HCT116 (cell line): ENCODE measurements at regions not wholly inside any gene's neighbourhood (a gene's known extent, or its start where the extent isn't known, plus 50 kb on each side); places are given as distances from the start of the nearest gene placed in this dataset.

Experiments
- ATAC-seq: fragments of 200-7000 bp; cut with Tn5 transposase; 2 replicates; pipeline ENCODE4 v1.9.1; 2020; ENCODE audit warnings: mild to moderate bottlenecking, moderate library complexity
- BruUV-seq: library from RNA; stranded (reverse); fragments of 400-500 nt; replicated peaks from 2 replicates; lab custom pipeline; 2021; lab: Mats Ljungman, UMichigan
- CTCF ChIA-PET: fragments of 300-600 bp; sonication (Branson Sonifier 250); formaldehyde crosslinking; loops from one replicate; lab custom pipeline; 2021; ENCODE audit warnings: antibody characterized with exemption; lab: Charles Lee
- POLR2A ChIA-PET: fragments of 300-600, 350-600 bp; sonication (Branson Sonifier 250); formaldehyde crosslinking; loops from one replicate; lab custom pipeline; 2021; ENCODE audit warnings: antibody characterized with exemption; lab: Charles Lee
- RAD21 ChIA-PET, 2 experiments: fragments of 300-600 bp; sonication (Branson Sonifier 250); formaldehyde crosslinking; loops; one replicate each; lab custom pipeline; 2023; ENCODE audit warnings: low total read pairs in 2 of 2; ENCODE audit not compliant: uncharacterized antibody in 2 of 2, unreplicated experiment in 2 of 2, low non-redundant PET in 1 of 2; lab: Charles Lee
- DNase-seq: peaks from one replicate; pipeline ENCODE4 v3.0.0-alpha.2; 2010; ENCODE audit warnings: low read depth, low spot score
- H2AFZ ChIP-seq: fragments of 200-600 bp; shearing (Covaris generic), sonication (generic); 2 replicates; pipeline ENCODE4 v1.6.1; 2017; ENCODE audit warnings: low read depth, mixed run types, mixed read lengths, antibody characterized with exemption, low read length; ENCODE audit not compliant: poor library complexity, severe bottlenecking
- H3K27ac ChIP-seq: 2 replicates; pipeline ENCODE4 v1.5.1; 2012; ENCODE audit warnings: low read depth, low read length
- H3K27me3 ChIP-seq: fragments of 200-600 bp; sonication (generic); 2 replicates; pipeline ENCODE4 v1.6.1; 2016; ENCODE audit warnings: mixed run types, low read length, mixed read lengths; ENCODE audit not compliant: insufficient read depth
- H3K36me3 ChIP-seq, 2 experiments: fragments of 200-500 bp in 1 of 2; fragments of 200-600 bp in 1 of 2; sonication (Bioruptor generic) in 1 of 2; sonication (generic) in 1 of 2; 2 replicates each; pipeline versions ENCODE4 v1.5.1 to v1.6.1; 2014 to 2016; ENCODE audit warnings: low read length in 2 of 2, inconsistent platforms in 1 of 2, mixed read lengths in 1 of 2, mixed run types in 1 of 2; ENCODE audit not compliant: insufficient read depth in 2 of 2, control insufficient read depth in 1 of 2
- H3K4me1 ChIP-seq, 2 experiments: fragments of 200-600 bp in 1 of 2; sonication (generic) in 1 of 2; 2 replicates each; pipeline versions ENCODE4 v1.5.1 to v1.6.1; 2012 to 2017; ENCODE audit warnings: low read length in 2 of 2, inconsistent platforms in 1 of 2, mild to moderate bottlenecking in 1 of 2, mixed read lengths in 1 of 2, mixed run types in 1 of 2, moderate library complexity in 1 of 2; ENCODE audit not compliant: insufficient read depth in 2 of 2, control insufficient read depth in 1 of 2
- H3K4me2 ChIP-seq: fragments of 200-600 bp; sonication (generic); 2 replicates; pipeline ENCODE4 v1.6.1; 2017; ENCODE audit warnings: mixed run types, low read length, mixed read lengths
- H3K4me3 ChIP-seq, 2 experiments: fragments of 200-600 bp in 1 of 2; sonication (generic) in 1 of 2; replicated peaks in 1 of 2; 2 replicates each; pipeline ENCODE4 v1.5.1; 2011 to 2016; ENCODE audit warnings: low read length in 2 of 2, control low read depth in 1 of 2, low read depth in 1 of 2, mild to moderate bottlenecking in 1 of 2, mixed read lengths in 1 of 2, mixed run types in 1 of 2
- H3K79me2 ChIP-seq: fragments of 200-600 bp; sonication (generic); 2 replicates; pipeline ENCODE4 v1.6.1; 2017; ENCODE audit warnings: mild to moderate bottlenecking, mixed run types, low read length, moderate library complexity, mixed read lengths; ENCODE audit not compliant: insufficient read depth
- H3K9ac ChIP-seq: fragments of 200-600 bp; sonication (generic); 2 replicates; pipeline ENCODE4 v1.6.1; 2016; ENCODE audit warnings: low read length, mixed read lengths
- H3K9me2 ChIP-seq: fragments of 200-600 bp; sonication (generic), shearing (Covaris generic); 2 replicates; pipeline ENCODE4 v1.6.1; 2017; ENCODE audit warnings: mixed run types, mild to moderate bottlenecking, moderate library complexity; ENCODE audit not compliant: insufficient read depth
- H3K9me3 ChIP-seq, 2 experiments: fragments of 200-500 bp in 1 of 2; fragments of 200-600 bp in 1 of 2; sonication (Bioruptor generic) in 1 of 2; sonication (generic) in 1 of 2; 2 replicates each; pipeline ENCODE4 v1.6.1; 2014 to 2017; ENCODE audit warnings: low read length in 2 of 2, mixed read lengths in 2 of 2, inconsistent platforms in 1 of 2, low read depth in 1 of 2, mild to moderate bottlenecking in 1 of 2, mixed run types in 1 of 2, moderate library complexity in 1 of 2; ENCODE audit not compliant: control insufficient read depth in 1 of 2, insufficient read depth in 1 of 2
- H4K20me1 ChIP-seq: fragments of 200-600 bp; sonication (generic), shearing (Covaris generic); 2 replicates; pipeline ENCODE4 v1.6.1; 2017; ENCODE audit warnings: mixed run types, mild to moderate bottlenecking, moderate library complexity; ENCODE audit not compliant: insufficient read depth
- CBX3 ChIP-seq: IDR thresholded peaks from 2 replicates; pipeline ENCODE4 v1.6.1; 2012; ENCODE audit warnings: low read depth
- CEBPB ChIP-seq: IDR thresholded peaks from 2 replicates; pipeline ENCODE4 v1.6.1; 2012; ENCODE audit warnings: low read depth
- EGR1 ChIP-seq: IDR thresholded peaks from 2 replicates; pipeline ENCODE4 v1.6.1; 2012; ENCODE audit warnings: low read depth
- ELF1 ChIP-seq: IDR thresholded peaks from 2 replicates; pipeline ENCODE4 v1.6.1; 2012; ENCODE audit warnings: low read depth, borderline replicate concordance
- EZH2 ChIP-seq: fragments of 200-600 bp; sonication (generic); IDR thresholded peaks from 2 replicates; pipeline ENCODE4 v1.6.1; 2017; ENCODE audit warnings: antibody characterized with exemption, mixed run types
- EZH2phosphoT487 ChIP-seq: fragments of 200-600 bp; IDR thresholded peaks from 2 replicates; pipeline ENCODE4 v1.6.1; 2018; ENCODE audit warnings: antibody characterized with exemption, borderline replicate concordance
- FOSL1 ChIP-seq: IDR thresholded peaks from 2 replicates; pipeline ENCODE4 v1.6.1; 2012; ENCODE audit warnings: low read depth
- JUND ChIP-seq: IDR thresholded peaks from 2 replicates; pipeline ENCODE4 v1.6.1; 2012
- POLR2A ChIP-seq: IDR thresholded peaks from 2 replicates; pipeline ENCODE4 v1.7.0; 2011; ENCODE audit warnings: borderline replicate concordance; ENCODE audit not compliant: insufficient read depth, insufficient read length; ENCODE audit errors: extremely low read depth
- POLR2AphosphoS5 ChIP-seq: IDR thresholded peaks from 2 replicates; pipeline ENCODE4 v1.6.1; 2011; ENCODE audit warnings: mild to moderate bottlenecking, low read depth, low read length, moderate library complexity
- RAD21 ChIP-seq: IDR thresholded peaks from 2 replicates; pipeline ENCODE4 v1.6.1; 2012; ENCODE audit warnings: low read depth, mild to moderate bottlenecking
- SP1 ChIP-seq: IDR thresholded peaks from 2 replicates; pipeline ENCODE4 v1.6.1; 2012; ENCODE audit warnings: low read depth
- YY1 ChIP-seq: IDR thresholded peaks from 2 replicates; pipeline ENCODE4 v1.6.1; 2011; ENCODE audit warnings: low read length, low read depth, moderate library complexity, mild to moderate bottlenecking; ENCODE audit not compliant: insufficient replicate concordance; ENCODE audit errors: extremely low read depth
- ZNF274 ChIP-seq: fragments of 200-500 bp; sonication (Bioruptor generic); IDR thresholded peaks from 2 replicates; pipeline ENCODE4 v1.6.1; 2014; ENCODE audit warnings: mild to moderate bottlenecking, low read depth, low read length, inconsistent platforms
- intact Hi-C: fragments of 100-400 bp; cut with micrococcal nuclease; formaldehyde crosslinking; loops from 2 replicates; pipeline ENCODE4 v1.10.0; 2022
- TF ChIP-seq, protein P1 (sequence below): IDR thresholded peaks from 2 replicates; pipeline ENCODE4 v1.6.1; 2011; ENCODE audit warnings: mild to moderate bottlenecking, low read length, moderate library complexity; ENCODE audit not compliant: insufficient replicate concordance; ENCODE audit errors: extremely low read depth
- TF ChIP-seq, protein P2 (sequence below): IDR thresholded peaks from 2 replicates; pipeline ENCODE4 v1.6.1; 2012; ENCODE audit warnings: low read depth
- TF ChIP-seq, protein P3 (sequence below): IDR thresholded peaks from 2 replicates; pipeline ENCODE4 v1.6.1; 2012
- TF ChIP-seq, protein P4 (sequence below), 3 experiments: fragments of 200-600 bp in 1 of 3; sonication (generic) in 1 of 3; IDR thresholded peaks in 2 of 3; conservative IDR thresholded peaks in 1 of 3; 2 replicates each; pipeline ENCODE4 v1.5.1; 2012 to 2017; ENCODE audit warnings: low read depth in 2 of 3, low read length in 2 of 3, antibody characterized with exemption in 1 of 3, borderline replicate concordance in 1 of 3, control low read depth in 1 of 3, mild to moderate bottlenecking in 1 of 3, mixed read lengths in 1 of 3, mixed run types in 1 of 3, moderate library complexity in 1 of 3; ENCODE audit not compliant: insufficient read depth in 1 of 3

DNA sequence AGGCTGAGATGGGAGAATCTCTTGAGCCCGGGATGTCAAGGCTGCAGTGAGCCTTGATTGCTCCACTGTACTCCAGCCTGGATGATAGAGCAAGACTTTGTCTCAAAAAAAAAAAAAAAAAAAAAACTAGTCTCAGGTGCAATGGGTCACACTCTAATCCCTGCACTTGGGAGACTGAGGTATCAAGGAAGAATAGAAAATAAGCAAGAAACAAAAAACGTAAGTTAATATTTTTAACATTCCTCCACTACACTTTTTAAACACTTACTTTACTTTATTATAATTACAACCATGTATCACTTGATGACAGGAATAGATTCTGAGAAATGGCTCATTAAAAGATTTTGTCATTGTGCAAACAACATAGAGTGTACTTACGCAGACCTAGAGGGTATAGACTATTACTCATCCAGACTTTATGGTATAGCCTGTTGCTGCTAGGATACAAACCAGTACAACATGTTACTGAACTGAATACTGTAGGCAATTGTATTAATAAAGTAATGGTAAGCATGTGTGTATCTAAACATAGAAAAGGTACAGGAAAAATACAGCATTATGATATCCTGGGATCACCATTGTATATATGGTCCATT lies 1244.1 kb upstream of the ADGRL4 start:
- Histone ChIP-seq H3K9me3 (no peaks in the 10 kb centered on the region; a peak in 1 of 4 replicates), H3K4me3 (no peak overlapping the region), H3K27me3 (no peaks in the 10 kb centered on the region), H3K9me2 (no peaks in the 10 kb centered on the region), H3K27ac (no peak overlapping the region), H2AFZ (no peak overlapping the region)
- DNase-seq (no peak), ATAC-seq (no peak)
- BruUV-seq, result no TSS peak
- TF ChIP-seq, protein P1, sequence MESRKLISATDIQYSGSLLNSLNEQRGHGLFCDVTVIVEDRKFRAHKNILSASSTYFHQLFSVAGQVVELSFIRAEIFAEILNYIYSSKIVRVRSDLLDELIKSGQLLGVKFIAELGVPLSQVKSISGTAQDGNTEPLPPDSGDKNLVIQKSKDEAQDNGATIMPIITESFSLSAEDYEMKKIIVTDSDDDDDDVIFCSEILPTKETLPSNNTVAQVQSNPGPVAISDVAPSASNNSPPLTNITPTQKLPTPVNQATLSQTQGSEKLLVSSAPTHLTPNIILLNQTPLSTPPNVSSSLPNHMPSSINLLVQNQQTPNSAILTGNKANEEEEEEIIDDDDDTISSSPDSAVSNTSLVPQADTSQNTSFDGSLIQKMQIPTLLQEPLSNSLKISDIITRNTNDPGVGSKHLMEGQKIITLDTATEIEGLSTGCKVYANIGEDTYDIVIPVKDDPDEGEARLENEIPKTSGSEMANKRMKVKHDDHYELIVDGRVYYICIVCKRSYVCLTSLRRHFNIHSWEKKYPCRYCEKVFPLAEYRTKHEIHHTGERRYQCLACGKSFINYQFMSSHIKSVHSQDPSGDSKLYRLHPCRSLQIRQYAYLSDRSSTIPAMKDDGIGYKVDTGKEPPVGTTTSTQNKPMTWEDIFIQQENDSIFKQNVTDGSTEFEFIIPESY, result no peak
- TF ChIP-seq, protein P2, sequence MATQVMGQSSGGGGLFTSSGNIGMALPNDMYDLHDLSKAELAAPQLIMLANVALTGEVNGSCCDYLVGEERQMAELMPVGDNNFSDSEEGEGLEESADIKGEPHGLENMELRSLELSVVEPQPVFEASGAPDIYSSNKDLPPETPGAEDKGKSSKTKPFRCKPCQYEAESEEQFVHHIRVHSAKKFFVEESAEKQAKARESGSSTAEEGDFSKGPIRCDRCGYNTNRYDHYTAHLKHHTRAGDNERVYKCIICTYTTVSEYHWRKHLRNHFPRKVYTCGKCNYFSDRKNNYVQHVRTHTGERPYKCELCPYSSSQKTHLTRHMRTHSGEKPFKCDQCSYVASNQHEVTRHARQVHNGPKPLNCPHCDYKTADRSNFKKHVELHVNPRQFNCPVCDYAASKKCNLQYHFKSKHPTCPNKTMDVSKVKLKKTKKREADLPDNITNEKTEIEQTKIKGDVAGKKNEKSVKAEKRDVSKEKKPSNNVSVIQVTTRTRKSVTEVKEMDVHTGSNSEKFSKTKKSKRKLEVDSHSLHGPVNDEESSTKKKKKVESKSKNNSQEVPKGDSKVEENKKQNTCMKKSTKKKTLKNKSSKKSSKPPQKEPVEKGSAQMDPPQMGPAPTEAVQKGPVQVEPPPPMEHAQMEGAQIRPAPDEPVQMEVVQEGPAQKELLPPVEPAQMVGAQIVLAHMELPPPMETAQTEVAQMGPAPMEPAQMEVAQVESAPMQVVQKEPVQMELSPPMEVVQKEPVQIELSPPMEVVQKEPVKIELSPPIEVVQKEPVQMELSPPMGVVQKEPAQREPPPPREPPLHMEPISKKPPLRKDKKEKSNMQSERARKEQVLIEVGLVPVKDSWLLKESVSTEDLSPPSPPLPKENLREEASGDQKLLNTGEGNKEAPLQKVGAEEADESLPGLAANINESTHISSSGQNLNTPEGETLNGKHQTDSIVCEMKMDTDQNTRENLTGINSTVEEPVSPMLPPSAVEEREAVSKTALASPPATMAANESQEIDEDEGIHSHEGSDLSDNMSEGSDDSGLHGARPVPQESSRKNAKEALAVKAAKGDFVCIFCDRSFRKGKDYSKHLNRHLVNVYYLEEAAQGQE, result no peak
- TF ChIP-seq RAD21 (no peak), EZH2 (no peak), JUND (no peak), POLR2A (no peak), YY1 (no peak), ELF1 (no peak), ZNF274 (no peak), CEBPB (no peak), SP1 (no peak), CBX3 (no peak), POLR2AphosphoS5 (no peak), EZH2phosphoT487 (no peak), FOSL1 (no peak), EGR1 (no peak)
- TF ChIP-seq, protein P3, sequence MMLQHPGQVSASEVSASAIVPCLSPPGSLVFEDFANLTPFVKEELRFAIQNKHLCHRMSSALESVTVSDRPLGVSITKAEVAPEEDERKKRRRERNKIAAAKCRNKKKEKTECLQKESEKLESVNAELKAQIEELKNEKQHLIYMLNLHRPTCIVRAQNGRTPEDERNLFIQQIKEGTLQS, result no peak
- TF ChIP-seq, protein P4, sequence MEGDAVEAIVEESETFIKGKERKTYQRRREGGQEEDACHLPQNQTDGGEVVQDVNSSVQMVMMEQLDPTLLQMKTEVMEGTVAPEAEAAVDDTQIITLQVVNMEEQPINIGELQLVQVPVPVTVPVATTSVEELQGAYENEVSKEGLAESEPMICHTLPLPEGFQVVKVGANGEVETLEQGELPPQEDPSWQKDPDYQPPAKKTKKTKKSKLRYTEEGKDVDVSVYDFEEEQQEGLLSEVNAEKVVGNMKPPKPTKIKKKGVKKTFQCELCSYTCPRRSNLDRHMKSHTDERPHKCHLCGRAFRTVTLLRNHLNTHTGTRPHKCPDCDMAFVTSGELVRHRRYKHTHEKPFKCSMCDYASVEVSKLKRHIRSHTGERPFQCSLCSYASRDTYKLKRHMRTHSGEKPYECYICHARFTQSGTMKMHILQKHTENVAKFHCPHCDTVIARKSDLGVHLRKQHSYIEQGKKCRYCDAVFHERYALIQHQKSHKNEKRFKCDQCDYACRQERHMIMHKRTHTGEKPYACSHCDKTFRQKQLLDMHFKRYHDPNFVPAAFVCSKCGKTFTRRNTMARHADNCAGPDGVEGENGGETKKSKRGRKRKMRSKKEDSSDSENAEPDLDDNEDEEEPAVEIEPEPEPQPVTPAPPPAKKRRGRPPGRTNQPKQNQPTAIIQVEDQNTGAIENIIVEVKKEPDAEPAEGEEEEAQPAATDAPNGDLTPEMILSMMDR (IDR thresholded peaks at IDR 0.05 in 2 of 3, conservative IDR thresholded peaks at IDR 0.05 in 1 of 3; ENCODE audit: borderline replicate concordance in 1 of 3, insufficient read depth in 1 of 3, low read depth in 2 of 3, low read length in 2 of 3), result no peak
- TF ChIP-seq, all 23 proteins: peak for 0
- no peaks in the 10 kb centered on the region for H3K4me1 ChIP-seq
- ChIA-PET POLR2A (no interaction called here), CTCF (no interaction called here), RAD21 (no interaction called here)
- no peaks in the 10 kb centered on the region for H3K79me2 ChIP-seq
- no peaks in the 10 kb centered on the region for H3K36me3 ChIP-seq
- no peak overlapping the region for H3K4me2 ChIP-seq
- intact Hi-C loops, result no loop called here
- H4K20me1 ChIP-seq, result no peaks in the 10 kb centered on the region
- H3K9ac ChIP-seq, result no peak overlapping the region
